HG03565 (cell line): ENCODE measurements at regions not wholly inside any gene's neighbourhood (a gene's known extent, or its start where the extent isn't known, plus 50 kb on each side); places are given as distances from the start of the nearest gene placed in this dataset.

ENCODE experiments used
- ATAC-seq: cut with Tn5 transposase; IDR thresholded peaks from one replicate; pipeline ENCODE4 v1.9.1; 2021; ENCODE audit warnings: mild to moderate bottlenecking, moderate library complexity; ENCODE audit not compliant: unreplicated experiment

GRCh38 chr1:8204826-8205225 is 113.1 kb upstream of the SLC45A1 start:
- no peak for ATAC-seq

GRCh38 chr1:8203551-8203950 is 114.4 kb upstream of the SLC45A1 start:
- ATAC-seq: no peak

GRCh38 chr1:8203056-8203455 is 114.9 kb upstream of the SLC45A1 start:
- no peak for ATAC-seq

- ATAC-seq: no peak
Measured at GRCh38 chr1:8202182-8202905, 115.6 kb upstream of the SLC45A1 start.

- no peak for ATAC-seq
Measured at GRCh38 chr1:8201331-8201861, 116.5 kb upstream of the SLC45A1 start.

GRCh38 chr1:8200317-8201115 is 117.4 kb upstream of the SLC45A1 start:
- ATAC-seq: no peak

GRCh38 chr1:8198522-8198921 is 119.4 kb upstream of the SLC45A1 start:
- ATAC-seq: no peak

- no peak for ATAC-seq
Measured at GRCh38 chr1:8197493-8198282, 120.2 kb upstream of the SLC45A1 start.

GRCh38 chr1:8194481-8195227 is 123.3 kb upstream of the SLC45A1 start:
- no peak for ATAC-seq

- ATAC-seq: no peak
Measured at GRCh38 chr1:8193840-8194406, 124.0 kb upstream of the SLC45A1 start.

GRCh38 chr1:8191474-8191873 is 126.4 kb upstream of the SLC45A1 start:
- ATAC-seq: no peak

GRCh38 chr1:8189931-8190483 is 127.9 kb upstream of the SLC45A1 start:
- no peak for ATAC-seq

- no peak for ATAC-seq
Measured at GRCh38 chr1:8185400-8185799, 132.5 kb upstream of the SLC45A1 start.

- ATAC-seq: no peak
Measured at GRCh38 chr1:8184301-8184700, 133.6 kb upstream of the SLC45A1 start.

GRCh38 chr1:8182034-8182761 is 135.7 kb upstream of the SLC45A1 start:
- no peak for ATAC-seq

- no peak for ATAC-seq
Measured at GRCh38 chr1:8179132-8179793, 138.7 kb upstream of the SLC45A1 start.

- no peak for ATAC-seq
Measured at GRCh38 chr1:8176279-8176678, 141.6 kb upstream of the SLC45A1 start.

- ATAC-seq: no peak
Measured at GRCh38 chr1:8174807-8175206, 143.1 kb upstream of the SLC45A1 start.
